ENCODE measurements at regions not wholly inside any gene's neighbourhood (a gene's known extent, or its start where the extent isn't known, plus 50 kb on each side); places are given as distances from the start of the nearest gene placed in this dataset.

DNA sequence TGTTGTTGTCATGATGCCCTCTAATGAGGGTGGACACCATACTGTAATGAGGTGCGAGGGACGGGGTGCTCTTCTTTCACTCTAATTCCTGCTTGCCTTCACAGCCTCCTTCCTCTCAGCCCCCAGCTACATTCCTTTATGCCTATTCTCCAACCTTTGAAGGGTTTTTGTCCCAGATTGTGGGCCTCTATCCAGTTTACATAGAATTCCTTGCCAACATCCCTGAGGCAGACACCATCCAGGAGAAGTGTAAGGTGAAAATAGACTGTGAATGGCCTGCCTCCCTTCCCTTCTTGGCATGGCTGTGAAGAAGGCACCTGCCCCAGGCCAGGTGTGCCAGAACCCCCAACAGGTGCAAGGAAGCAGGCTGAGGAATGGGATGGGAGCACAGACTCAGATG, 122.3 kb downstream of the CHST1 start:
- TF ChIP-seq, protein P1, sequence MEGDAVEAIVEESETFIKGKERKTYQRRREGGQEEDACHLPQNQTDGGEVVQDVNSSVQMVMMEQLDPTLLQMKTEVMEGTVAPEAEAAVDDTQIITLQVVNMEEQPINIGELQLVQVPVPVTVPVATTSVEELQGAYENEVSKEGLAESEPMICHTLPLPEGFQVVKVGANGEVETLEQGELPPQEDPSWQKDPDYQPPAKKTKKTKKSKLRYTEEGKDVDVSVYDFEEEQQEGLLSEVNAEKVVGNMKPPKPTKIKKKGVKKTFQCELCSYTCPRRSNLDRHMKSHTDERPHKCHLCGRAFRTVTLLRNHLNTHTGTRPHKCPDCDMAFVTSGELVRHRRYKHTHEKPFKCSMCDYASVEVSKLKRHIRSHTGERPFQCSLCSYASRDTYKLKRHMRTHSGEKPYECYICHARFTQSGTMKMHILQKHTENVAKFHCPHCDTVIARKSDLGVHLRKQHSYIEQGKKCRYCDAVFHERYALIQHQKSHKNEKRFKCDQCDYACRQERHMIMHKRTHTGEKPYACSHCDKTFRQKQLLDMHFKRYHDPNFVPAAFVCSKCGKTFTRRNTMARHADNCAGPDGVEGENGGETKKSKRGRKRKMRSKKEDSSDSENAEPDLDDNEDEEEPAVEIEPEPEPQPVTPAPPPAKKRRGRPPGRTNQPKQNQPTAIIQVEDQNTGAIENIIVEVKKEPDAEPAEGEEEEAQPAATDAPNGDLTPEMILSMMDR (IDR thresholded peaks at IDR 0.05), result no peak
- TF ChIP-seq POLR2A (IDR thresholded peaks at IDR 0.05), result no peak

Data from uterus (tissue), 2 donors.